K562 (cell line): ENCODE measurements at regions not wholly inside any gene's neighbourhood (a gene's known extent, or its start where the extent isn't known, plus 50 kb on each side); places are given as distances from the start of the nearest gene placed in this dataset.

ENCODE experiments used
- BCOR ChIP-seq: fragments of 450-650 bp; IDR thresholded peaks from 2 replicates; pipeline ENCODE4 v1.6.1; 2016
- BRCA1 ChIP-seq, 2 experiments: fragments of 450-650 bp in 1 of 2; sonication (generic) in 1 of 2; formaldehyde crosslinking in 1 of 2; IDR thresholded peaks; 2 replicates each; pipeline versions ENCODE4 v1.5.0 to v1.6.1; 2017 to 2020; ENCODE audit warnings: mild to moderate bottlenecking in 1 of 2, missing genetic modification reagents in 1 of 2
- CREM ChIP-seq: IDR thresholded peaks from 2 replicates; pipeline ENCODE4 v1.6.1; 2014; ENCODE audit warnings: antibody characterized with exemption, low read depth
- ID3 ChIP-seq, 2 experiments: fragments of 250-450 bp in 1 of 2; fragments of 450-650 bp in 1 of 2; sonication (Bioruptor Pico) in 1 of 2; IDR thresholded peaks; 2 replicates each; pipeline versions ENCODE4 v1.6.1 to v1.8.0; 2016 to 2021; ENCODE audit warnings: mild to moderate bottlenecking in 2 of 2, moderate library complexity in 2 of 2, missing compliant biosample characterization in 1 of 2, missing genetic modification characterization in 1 of 2
- RREB1 ChIP-seq: fragments of 250-450 bp; sonication (Bioruptor Pico); IDR thresholded peaks from 2 replicates; pipeline ENCODE4 v1.4.0; 2020
- ZBTB43 ChIP-seq: sonication (generic); formaldehyde crosslinking; IDR thresholded peaks from 2 replicates; pipeline ENCODE4 v1.8.0; 2023; ENCODE audit warnings: mild to moderate bottlenecking, missing genetic modification reagents
- ZMIZ1 ChIP-seq, 2 experiments: fragments of 150-350 bp in 1 of 2; IDR thresholded peaks; 2 replicates each; pipeline ENCODE4 v1.6.1; 2012 to 2016; ENCODE audit warnings: low read depth in 2 of 2, low read length in 2 of 2, mild to moderate bottlenecking in 1 of 2, moderate library complexity in 1 of 2
- ZNF175 ChIP-seq: fragments of 200-800 bp; sonication (Bioruptor generic); IDR thresholded peaks from 2 replicates; pipeline ENCODE4 v1.6.1; 2016; ENCODE audit warnings: low read depth, mild to moderate bottlenecking, missing genetic modification characterization, missing compliant biosample characterization
- ZNF398 ChIP-seq: fragments of 250-450 bp; sonication (Bioruptor Pico); IDR thresholded peaks from 2 replicates; pipeline ENCODE4 v1.8.0; 2021; ENCODE audit warnings: moderate library complexity, mild to moderate bottlenecking, inconsistent platforms

GRCh38 chr5:8457187-8458037, 588.5 kb downstream of the MTRR start (continued):
- TF ChIP-seq BRCA1 (IDR thresholded peaks at IDR 0.05) (no peak), BRCA1 (CRISPR knock-in tag; IDR thresholded peaks at IDR 0.05) (no peak), ZNF398 (CRISPR knock-in tag) (no peak), ID3 (CRISPR knock-in tag; IDR thresholded peaks at IDR 0.05) (no peak), ID3 (tag; IDR thresholded peaks at IDR 0.05) (peak; percentile 64; the same call in 1 of the 2 replicates), ZBTB43 (CRISPR knock-in tag) (no peak), BCOR (no peak), ZNF175 (peak; percentile 64; the same call in 1 of the 2 replicates), CREM (peak; percentile 85), ZMIZ1 (IDR thresholded peaks at IDR 0.05; ENCODE audit: low read depth in 2 of 2, low read length in 2 of 2) (no peak), RREB1 (CRISPR knock-in tag) (peak; percentile 67; the same call in 1 of the 2 replicates)
